ENCODE measurements at regions not wholly inside any gene's neighbourhood (a gene's known extent, or its start where the extent isn't known, plus 50 kb on each side); places are given as distances from the start of the nearest gene placed in this dataset.

DNA sequence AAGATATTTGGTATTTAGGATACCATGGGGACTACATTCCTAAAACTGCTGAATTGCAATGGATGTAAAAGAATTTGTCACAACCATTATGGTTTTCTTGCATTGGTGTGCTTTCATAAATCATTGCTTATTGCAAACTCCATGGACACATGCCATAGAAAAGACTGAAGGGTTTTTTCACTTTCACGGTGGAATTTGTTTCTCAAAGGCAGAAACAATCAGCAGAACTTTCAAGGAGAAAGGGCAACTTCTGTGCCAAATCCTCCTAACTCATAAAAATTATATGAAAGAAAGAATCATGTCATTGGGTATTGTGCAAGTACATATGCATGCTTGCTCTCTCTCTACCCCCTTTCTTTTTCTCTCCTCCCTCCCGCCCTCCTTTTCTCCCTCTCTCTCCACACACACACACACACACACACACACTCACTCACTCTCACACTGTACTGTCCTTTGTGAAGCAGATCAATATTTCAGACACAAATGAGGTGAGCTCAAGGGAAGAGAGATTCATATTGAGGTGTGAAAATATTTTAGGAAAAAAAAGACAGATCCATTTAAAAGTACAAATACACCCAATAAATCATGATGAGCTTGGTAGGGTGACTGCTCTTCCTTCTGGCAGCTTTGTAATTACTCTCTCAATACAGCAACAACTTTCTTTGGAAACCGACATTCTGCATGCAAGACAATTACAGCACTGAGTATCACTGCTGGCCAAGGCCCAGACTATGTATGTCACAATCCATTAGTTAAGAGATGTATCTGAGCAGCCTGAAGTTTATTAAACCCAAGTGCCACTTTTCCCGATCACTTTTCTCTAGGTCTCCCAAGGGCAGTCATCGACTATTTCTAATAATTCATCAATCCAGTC lies 492.6 kb downstream of the TUSC7 start:
- DNase-seq = no peak

DNA sequence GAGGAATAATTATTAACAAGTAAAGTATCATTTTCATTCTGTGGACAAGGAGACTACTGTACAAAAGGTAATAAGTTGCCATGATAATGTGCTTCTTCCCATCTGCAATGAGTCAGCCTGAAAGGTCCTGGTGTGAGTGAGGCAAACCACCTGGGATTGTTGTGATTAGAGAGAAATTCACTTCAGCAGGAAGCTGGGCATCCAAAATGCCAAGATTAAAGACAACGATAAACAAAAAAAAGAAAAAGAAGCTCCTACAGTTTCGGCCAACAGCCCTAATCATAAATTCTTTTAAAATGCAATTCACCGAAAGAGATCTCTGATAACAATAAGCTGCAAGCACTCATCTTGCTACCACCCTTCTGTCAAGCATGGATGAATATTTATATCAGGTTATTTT lies 507.8 kb downstream of the TUSC7 start:
- DNase-seq = no peak

DNA sequence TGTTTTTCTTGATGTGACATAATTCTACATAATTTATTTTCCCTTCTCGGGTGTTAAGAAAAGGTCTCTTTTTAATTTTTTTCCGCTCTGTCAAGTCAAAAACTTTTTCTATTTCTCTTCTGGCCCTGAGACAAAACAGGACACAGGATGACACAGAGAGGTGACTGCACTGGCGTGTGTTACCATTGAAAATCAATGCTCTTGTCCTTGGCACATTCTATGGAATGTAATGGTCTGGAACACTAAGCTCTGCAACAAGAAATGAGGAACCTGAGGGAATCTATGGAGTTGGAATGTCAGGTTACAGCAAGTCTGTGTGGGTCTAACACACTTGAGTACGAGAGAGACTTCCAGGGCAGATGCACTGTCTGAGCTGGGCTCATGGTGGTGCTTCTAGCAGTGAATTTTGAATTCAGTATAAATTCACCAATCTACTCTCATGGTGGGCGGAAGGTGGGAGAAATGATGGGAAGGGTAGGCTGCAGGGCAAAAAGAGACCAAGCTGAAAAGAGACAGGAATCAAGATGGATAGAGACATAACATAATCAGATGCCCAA lies 508.3 kb downstream of the TUSC7 start:
- DNase-seq = no peak

DNA sequence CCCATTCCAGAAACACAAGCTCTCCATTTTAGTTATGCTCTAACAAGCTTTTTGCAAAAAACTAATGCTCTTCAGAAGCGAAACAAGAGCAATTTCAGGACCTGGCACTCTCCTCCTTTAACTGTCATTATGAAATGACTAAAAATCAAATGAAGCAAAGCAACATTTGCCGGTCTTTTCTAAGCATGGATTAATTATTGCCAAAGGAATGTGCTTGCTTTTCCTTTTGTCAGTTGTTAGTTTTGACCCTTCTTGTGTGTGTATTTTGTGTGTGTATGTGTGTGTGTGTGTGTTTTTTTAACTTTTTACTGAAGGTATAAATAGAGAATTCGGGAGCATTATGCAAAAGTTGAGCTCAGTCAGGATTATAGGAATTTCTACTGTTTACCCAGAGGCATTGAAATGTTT lies 509.1 kb downstream of the TUSC7 start:
- no peak for DNase-seq

DNA sequence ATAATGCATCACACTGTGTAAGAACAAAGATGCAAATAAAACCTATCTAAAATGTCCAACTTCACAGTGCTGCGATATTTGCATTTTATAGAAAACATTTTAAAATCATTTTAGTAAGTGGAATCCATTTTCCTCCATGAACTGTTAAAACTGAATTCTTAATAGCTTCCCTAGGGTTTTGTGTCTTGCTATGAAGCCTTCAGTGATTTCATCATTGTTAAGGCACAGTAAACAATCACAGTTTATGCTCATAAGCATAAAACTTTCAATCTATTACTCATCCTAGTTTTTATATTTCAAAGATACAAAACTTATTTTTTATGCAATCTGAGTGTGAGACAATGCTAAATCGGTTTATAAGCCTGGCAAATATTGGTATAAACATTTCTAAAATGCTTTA lies 509.7 kb downstream of the TUSC7 start:
- DNase-seq = no peak

DNA sequence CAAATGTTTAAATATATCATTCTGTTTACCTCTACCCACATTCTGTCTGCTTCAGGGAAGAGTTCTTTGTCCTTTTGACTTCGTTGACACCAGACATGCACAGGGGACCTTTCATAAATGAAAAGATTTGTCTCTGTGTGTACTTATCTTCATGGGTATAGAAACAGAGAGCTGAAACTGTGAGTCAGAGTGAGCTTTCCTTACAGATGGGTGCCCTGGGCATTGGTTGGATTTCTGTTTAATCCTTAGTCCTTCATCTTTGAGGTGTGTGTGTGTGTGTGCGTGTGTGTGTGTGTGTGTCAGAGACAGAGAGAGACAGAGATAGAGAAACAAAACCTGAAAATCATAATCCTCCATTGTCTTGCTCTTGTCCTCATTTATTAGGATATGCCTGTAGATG lies 517.4 kb downstream of the TUSC7 start:
- no peak for DNase-seq

DNA sequence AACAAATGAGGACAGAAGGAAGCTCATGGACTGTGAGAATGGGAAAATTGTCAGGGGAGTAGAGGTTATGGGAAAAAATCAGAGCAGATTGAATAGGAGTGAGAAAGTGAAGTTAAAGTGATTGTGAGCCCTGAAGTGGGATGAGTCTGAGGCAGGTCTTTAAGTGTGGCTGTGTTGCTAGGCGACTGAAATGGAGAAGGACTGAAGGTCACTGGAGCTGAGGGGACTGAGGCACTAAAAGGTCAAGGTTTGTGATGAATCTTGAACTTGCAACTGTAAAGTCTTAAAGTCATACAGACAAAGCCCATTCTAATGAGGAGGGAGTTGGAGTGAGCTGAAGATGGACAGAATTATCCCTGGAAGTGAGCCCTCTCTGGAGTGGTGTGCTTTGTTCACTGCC lies 518.9 kb downstream of the TUSC7 start:
- DNase-seq = no peak

DNA sequence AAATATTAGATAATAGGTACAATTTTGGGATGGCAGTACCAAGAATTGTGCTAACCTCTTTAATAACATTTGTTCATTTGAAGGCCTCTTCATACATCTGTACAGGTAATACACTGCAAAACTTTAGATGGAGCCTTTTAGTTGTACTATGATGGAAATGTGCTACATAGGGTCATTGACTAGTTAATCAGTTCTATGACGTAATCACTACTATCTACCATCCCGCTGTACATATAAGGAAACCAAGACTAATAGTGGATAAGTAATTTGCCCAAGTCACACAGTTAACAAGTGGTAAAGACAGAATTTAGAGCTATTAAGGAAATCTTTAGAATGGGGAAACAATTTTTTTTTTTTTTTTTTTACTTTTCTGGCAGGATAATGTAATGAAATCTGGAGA lies 521.3 kb downstream of the TUSC7 start:
- DNase-seq = no peak

DNA sequence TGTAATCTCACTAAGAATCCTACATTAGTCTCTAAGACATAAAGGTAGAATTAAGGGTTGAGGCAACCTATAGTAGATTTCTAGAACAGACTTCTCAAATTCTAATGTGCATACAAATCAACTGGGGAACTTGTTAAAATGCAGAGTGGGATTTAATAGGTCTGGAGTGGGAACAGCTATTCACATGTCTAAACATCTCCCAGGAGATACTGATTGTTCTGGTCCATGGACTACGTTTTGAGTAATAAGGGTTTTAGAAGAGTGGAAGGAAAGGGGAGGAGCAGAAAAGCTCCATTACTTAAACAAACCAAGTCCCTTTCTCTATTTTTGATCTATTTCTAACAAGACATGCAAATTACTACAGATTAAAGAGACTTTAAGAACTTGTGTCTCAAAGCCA lies 524.8 kb downstream of the TUSC7 start:
- no peak for DNase-seq

DNA sequence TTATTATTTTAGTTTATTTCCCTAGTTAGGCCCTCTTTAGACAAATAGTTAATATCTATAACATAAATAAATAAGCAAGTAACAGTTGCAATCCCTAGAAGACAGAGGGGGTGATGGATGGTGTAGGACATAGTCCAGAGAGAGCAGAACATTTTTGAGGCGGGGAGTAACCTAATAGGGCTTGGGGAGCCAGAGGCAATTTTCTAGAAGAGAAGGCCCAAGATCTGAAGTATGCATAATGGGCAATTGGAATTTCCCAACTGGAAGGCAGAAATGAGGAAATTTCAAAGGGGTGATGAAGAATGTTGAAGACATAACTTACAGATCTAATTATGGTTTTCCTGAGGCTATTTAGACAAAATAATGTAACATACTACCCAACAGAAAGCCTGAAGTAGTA lies 525.7 kb downstream of the TUSC7 start:
- DNase-seq = no peak

DNA sequence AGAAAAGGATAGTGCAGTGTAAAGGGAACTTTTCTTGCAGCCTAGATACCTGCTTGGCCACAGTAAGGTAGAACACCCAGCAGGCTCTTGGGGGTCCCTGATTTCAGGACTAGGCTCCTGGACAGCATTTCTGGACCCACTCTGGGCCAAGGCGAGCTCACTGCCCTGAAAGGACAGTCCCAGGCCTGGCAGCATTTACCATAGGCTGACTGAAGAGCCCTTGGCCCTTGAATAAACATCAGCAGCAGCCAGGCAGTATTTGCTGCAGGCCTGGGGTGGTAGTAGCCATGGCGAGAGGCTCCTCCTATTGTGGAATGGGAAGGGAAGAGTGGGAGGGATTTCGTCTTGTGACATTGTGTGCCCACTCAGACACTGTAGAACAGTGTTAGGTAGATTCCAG lies 529.2 kb downstream of the TUSC7 start:
- no peak for DNase-seq

DNA sequence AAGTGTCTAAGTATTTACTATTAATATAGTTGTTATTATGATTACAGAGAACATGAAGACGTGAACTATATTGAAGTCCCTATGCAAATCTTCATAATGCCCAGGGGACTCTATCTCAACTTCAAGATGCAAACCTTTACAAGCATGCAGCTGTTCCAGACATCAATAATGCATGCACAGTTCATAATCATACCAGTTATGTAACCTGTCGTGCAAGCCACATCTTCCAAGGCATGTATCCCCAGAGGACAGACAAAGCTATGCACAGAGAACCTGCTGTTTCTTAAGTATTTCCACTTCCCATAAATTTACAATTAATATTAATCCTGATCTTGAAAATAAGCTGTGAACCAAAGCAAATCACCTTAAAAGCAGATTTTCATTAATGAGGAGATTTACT lies 534.1 kb downstream of the TUSC7 start:
- no peak for DNase-seq

DNA sequence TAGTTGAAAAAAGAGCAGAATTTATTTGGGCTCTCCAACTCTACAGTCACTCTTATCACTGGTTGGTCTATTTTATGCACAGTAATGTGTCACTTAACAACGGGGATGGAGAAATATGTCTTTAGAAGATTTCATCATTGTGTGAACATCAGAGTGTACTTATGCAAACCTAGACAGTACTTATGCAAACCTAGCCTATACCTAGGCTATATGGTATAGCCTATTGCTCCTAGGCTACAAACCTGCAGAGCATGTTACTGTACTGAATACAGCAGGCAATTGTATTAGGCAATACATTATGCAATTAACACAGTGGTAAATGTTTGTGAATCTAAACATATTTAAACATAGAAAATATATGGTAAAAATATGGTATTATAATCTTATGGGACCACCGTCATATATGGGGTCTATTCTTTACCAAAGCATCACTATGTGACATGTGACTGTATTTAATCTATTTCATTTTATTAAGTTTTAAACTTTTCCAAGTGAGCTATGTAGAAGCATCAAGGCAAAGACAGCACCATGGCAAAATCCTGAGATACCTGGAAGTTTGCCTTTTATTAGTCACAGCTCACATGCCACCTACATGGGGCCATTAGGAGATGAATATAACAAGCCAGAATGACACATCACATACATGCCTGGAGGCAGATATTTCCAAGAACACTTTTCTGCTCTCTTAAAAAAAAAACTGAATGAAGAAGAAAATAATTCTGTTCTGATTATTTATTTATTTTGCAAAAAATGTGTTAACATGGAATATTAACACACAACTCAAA lies 537.4 kb downstream of the TUSC7 start:
- DNase-seq = no peak

DNA sequence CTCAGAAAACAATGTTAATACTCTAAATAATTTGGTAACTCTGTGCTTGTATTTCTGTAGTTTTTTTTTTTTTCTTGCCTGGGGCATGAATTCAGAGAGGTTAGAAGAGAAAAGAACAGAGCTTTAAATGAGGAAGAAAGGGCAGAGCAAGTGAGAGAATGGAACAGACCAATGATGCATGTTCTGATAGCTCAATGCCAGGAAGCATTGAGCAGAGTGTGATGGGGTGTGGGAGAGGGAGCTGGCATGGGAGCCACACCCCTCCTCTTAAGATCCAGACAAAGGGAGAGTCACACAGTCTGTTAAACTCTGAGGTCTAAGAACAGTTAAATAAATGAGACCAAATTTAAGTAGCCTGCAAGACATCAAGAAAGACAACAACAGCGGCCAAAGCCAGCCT lies 538.6 kb downstream of the TUSC7 start:
- no peak for DNase-seq

DNA sequence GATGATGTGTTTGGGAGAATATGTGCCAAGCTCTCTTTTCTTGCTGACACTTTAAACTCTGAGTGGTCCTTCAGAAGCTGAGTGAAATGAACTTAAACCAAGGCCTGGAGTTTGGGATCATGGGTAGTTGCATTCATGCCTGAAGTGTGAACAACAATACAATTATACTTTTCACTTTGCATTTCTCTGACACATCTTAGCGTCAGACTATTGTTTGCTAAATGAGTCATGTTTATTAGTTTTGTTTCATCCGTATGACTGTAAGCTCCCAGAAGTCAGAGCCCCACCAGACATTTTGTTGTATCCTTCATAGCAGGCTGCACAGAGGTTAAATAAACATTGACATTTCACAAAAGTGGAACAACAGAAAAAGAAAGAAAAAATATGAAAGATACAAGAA lies 542.6 kb downstream of the TUSC7 start:
- no peak for DNase-seq

DNA sequence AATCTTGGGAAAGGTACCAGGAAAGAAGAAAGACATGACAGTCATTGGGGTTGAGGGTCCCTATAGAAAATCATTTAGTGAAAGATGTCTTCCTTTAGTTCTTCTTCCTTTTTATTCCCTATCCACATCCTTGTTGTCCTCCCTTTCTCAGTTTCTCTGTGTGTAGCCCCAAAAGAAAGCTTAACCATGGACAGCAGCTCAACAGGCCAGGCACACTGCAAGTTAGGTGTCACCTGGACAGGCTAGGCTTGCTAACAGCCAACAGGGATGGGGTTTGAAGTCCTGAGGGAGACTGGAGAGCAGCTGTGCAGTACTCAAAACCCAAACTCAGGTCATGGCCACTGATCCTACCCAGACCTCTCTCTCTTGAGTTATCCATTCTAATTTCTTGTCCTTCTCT lies 543.1 kb downstream of the TUSC7 start:
- no peak for DNase-seq

DNA sequence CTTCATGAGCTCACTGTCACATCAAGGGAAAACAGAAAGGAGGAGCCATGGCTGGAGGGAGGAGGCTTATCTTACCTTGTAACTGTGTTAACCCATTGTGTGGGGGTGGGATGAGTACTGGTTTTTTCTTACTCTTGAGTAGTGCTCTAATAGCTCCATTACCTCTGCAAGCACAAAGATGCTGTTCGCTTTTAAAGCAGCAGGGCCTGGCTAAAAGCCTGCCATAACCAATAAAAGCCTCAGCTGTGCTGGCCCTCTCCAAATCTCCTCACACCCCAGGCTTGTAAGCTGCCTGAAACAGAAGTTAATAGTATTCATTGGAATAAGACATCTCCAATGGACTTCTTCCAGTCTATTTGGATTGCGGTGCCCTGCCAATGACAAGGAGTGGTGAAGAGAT lies 544.1 kb downstream of the TUSC7 start:
- DNase-seq = no peak

DNA sequence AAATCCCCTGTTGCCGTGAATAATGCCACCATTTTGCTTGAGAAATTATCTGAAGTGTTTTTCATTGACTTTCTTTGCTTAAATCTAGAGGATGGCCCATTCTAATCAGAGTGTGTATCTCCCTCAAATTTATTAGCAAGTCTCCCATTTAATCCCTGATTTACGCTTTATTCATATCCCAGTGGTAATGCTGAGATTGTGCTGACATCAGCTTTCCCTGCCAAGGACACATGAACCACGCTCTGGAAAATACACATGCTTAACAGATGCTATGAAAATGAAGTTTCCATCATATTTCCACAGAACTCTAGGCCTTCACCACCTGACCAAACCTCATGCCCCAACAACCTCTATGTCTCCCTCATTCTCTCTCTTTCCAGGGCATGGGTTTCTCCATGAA lies 545.4 kb downstream of the TUSC7 start:
- DNase-seq = no peak

DNA sequence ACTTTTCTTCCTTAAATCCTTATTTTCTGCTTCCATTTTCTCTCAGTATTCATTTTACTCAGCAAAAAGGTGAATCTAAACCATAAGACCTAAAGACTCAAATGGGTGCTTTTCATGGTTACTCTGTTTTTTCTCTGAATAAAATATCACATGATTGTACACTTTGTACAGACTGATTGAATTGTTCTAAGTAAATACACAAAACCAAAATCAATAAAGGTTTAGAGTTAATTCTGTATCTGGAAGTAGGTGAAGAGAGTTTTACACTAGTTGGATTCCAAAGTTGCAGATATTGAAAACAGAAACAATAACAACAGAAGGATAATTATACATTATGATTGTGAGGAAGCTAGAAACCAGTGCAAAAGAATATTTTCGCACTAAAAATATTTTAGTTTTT lies 546.2 kb downstream of the TUSC7 start:
- DNase-seq = no peak

DNA sequence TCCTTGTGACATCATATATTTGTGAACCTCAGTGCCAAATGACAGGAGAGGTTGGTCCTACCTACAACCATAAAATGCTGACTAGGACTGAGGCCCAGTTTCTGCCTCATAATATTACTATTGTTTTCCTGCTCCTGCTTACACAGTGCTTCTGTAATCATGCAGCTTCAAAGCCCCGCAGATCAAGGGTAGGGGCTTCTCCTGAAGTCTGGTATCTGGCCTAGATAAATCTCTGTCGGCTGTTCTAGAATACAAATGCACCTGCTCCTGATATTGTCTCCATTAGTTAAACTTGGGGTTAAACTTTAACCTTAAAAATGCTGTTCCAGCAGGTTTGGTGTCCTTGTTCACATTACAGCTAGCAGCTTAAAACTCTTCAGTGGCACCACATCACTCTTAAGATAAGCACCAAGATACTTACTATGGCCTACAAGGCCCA lies 552.4 kb downstream of the TUSC7 start:
- DNase-seq = no peak

DNA sequence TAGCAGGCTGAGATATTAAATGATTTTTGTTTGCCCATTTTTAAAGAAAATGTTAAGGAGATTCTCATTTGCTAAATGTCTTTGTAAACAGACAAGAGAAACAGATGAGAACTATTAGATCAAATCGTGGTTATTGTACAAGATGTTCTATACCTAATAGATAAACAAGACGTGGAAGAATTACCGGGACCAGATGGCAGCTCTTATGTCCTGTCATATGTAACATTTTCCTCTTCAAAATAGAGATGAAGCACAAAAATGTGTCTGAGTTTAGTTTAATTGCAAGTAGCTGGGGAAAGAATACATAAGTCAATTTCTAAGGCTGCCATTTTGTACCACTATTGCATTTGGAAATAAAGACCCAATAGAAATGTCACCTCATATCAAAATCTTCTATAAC lies 553.7 kb downstream of the TUSC7 start:
- no peak for DNase-seq

DNA sequence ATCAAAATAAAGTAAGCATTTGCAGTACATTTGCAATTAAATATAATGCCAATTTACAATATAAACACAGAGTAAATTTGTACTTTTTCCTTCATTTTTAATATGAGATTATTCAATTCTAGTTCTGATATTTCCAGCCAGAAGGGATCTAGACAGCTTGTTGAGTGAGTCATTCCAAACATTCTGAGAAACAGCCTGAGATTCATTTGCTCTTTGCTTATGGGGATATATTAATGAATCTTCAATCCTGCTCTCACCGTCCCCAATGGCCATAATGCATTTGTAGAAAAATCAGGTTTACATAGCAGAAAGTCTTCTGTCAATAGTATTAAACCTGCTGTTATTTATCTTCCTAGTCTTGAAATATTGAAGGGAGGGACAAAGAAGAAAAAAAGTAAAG lies 554.2 kb downstream of the TUSC7 start:
- no peak for DNase-seq

DNA sequence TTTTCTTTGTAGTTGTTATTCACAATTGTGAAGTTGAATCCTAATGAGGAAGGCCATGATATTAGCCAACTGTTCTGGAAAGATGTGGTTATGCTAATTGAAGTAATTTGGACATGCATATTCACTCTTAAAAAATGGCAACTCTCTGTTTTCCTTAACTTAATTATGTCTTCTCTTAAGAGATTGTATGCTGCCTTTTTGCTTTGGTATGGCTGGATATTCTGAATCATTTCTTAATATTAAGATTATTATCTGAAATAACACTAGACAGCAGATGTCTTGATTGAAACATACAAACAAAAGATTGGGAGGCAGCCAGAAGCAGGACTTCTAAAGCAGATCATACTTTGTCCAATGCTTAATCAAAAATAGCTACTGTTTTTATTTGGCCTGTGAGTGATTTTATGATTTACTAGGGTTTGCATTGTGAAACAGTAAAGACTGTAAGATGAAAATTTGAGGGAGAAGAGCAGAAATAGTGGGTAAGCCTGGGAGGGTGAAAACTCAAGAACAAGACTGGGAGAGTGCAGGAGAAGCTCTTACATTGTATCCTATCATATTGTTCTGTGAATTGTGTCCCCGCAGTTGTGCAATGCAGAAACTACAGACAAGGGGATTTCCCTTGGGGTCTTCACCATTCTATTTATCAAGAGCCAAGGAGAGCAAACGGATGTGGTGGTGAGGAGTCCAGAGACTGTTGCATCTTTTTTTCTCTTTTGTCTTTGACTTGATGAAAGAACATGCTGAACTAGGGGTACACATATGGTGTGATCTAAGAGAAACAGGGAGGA lies 554.8 kb downstream of the TUSC7 start:
- DNase-seq = no peak

All from activated T-cell treated with anti-CD3 and anti-CD28 coated beads, Interleukin-2, amount 50 U/mL, for 48 hours (primary cell).